NCI-H2227 (cell line): ENCODE measurements at regions not wholly inside any gene's neighbourhood (a gene's known extent, or its start where the extent isn't known, plus 50 kb on each side); places are given as distances from the start of the nearest gene placed in this dataset.

ENCODE experiments used
- DNase-seq: peaks from one replicate; lab custom pipeline; 2025; ENCODE audit not compliant: unreplicated experiment; lab: John Stamatoyannopoulos, UW

GRCh38 chr2:120933693-120934573 lies 198.3 kb downstream of the GLI2 start:
- DNase-seq = no peak

GRCh38 chr2:120934574-120935338 lies 199.1 kb downstream of the GLI2 start:
- no peak for DNase-seq

GRCh38 chr2:120935339-120936313 lies 200.0 kb downstream of the GLI2 start:
- no peak for DNase-seq

GRCh38 chr2:120936476-120937334 lies 201.0 kb downstream of the GLI2 start:
- DNase-seq = no peak

GRCh38 chr2:120937686-120938044 lies 202.0 kb downstream of the GLI2 start:
- DNase-seq = no peak

- DNase-seq = no peak
These were observed 202.5 kb downstream of the GLI2 start for GRCh38 chr2:120938045-120938771.

GRCh38 chr2:120939595-120940318 lies 204.1 kb downstream of the GLI2 start:
- DNase-seq = no peak

GRCh38 chr2:120940319-120940696 lies 204.6 kb downstream of the GLI2 start:
- DNase-seq = no peak

- no peak for DNase-seq
These were observed 205.1 kb downstream of the GLI2 start for GRCh38 chr2:120940726-120941256.

GRCh38 chr2:120941571-120942120 lies 206.0 kb downstream of the GLI2 start:
- DNase-seq = no peak

GRCh38 chr2:120942658-120943057 lies 207.0 kb downstream of the GLI2 start:
- no peak for DNase-seq

GRCh38 chr2:120943403-120944034 lies 207.9 kb downstream of the GLI2 start:
- DNase-seq = no peak

GRCh38 chr2:120944575-120944974 lies 208.9 kb downstream of the GLI2 start:
- DNase-seq = no peak

GRCh38 chr2:120945091-120945490 lies 209.4 kb downstream of the GLI2 start:
- DNase-seq = no peak

- DNase-seq = no peak
These were observed 210.3 kb downstream of the GLI2 start for GRCh38 chr2:120945832-120946499.

GRCh38 chr2:120947327-120947726 lies 211.7 kb downstream of the GLI2 start:
- DNase-seq = no peak

- DNase-seq = no peak
These were observed 212.5 kb downstream of the GLI2 start for GRCh38 chr2:120947982-120948661.
